Spleen (tissue), 7 donors: ENCODE measurements at regions not wholly inside any gene's neighbourhood (a gene's known extent, or its start where the extent isn't known, plus 50 kb on each side); places are given as distances from the start of the nearest gene placed in this dataset.

ENCODE experiments used
- POLR2AphosphoS5 ChIP-seq, 3 donors: sonication (generic); formaldehyde crosslinking; IDR thresholded peaks; one replicate each; pipeline ENCODE4 v1.5.1; 2017; ENCODE audit warnings: antibody characterized with exemption in 3 of 3
- TF ChIP-seq, protein P1 (sequence below), 11 experiments: fragments of 200-600 bp in 7 of 11; fragments of 450-650 bp in 4 of 11; sonication (generic) in 4 of 11; IDR thresholded peaks in 8 of 11; conservative IDR thresholded peaks in 3 of 11; 1 replicate in 7 of 11; 2 replicates in 4 of 11; pipeline versions ENCODE4 v1.4.0 to v1.8.0; 2016 to 2021; ENCODE audit warnings: antibody characterized with exemption in 11 of 11, inconsistent platforms in 4 of 11, mild to moderate bottlenecking in 1 of 11
- donor health status: DM: no; HTN: no; CAD: no; lungs with moderate emphysema.
- donor health status: DM: no; HTN: no; CAD: no.
- donor health status: DM: no; HTN: no; CAD: no.

DNA sequence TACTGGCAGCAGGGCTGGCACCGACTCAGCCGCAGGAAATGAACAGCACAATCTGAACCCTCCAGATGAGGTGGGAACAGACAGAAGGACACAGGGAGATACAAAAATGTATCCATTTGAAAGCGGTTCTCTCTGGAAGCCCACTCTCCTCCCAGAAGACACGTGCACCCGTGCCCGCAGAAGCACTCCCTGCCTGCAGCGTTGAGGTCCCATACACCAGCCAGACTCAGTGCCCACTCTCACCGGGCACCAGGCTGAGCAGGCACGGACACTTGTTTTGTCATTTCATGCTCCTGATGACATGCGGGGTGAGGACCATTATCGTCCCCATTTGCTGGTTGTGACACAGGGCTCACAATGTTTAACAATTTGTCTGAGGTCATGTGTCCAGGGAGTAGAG, 297.4 kb upstream of the TLE3 start:
- TF ChIP-seq, protein P1, sequence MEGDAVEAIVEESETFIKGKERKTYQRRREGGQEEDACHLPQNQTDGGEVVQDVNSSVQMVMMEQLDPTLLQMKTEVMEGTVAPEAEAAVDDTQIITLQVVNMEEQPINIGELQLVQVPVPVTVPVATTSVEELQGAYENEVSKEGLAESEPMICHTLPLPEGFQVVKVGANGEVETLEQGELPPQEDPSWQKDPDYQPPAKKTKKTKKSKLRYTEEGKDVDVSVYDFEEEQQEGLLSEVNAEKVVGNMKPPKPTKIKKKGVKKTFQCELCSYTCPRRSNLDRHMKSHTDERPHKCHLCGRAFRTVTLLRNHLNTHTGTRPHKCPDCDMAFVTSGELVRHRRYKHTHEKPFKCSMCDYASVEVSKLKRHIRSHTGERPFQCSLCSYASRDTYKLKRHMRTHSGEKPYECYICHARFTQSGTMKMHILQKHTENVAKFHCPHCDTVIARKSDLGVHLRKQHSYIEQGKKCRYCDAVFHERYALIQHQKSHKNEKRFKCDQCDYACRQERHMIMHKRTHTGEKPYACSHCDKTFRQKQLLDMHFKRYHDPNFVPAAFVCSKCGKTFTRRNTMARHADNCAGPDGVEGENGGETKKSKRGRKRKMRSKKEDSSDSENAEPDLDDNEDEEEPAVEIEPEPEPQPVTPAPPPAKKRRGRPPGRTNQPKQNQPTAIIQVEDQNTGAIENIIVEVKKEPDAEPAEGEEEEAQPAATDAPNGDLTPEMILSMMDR (IDR thresholded peaks at IDR 0.05 in 8 of 11, conservative IDR thresholded peaks at IDR 0.05 in 3 of 11), result no peak
- TF ChIP-seq POLR2AphosphoS5 (IDR thresholded peaks at IDR 0.05), result no peak
